ENCODE measurements at regions not wholly inside any gene's neighbourhood (a gene's known extent, or its start where the extent isn't known, plus 50 kb on each side); places are given as distances from the start of the nearest gene placed in this dataset.

- no peak for DNase-seq
- Histone ChIP-seq H3K36me3 (ENCODE audit: control insufficient read depth in 2 of 3, insufficient read depth in 3 of 3, low read length in 3 of 3) (no peaks in the 10 kb centered on the region), H3K27me3 (ENCODE audit: control insufficient read depth, insufficient read depth, low read length) (no peaks in the 10 kb centered on the region), H3K9ac (ENCODE audit: low read length in 3 of 3) (no peak overlapping the region), H3K4me1 (ENCODE audit: control insufficient read depth in 2 of 3, insufficient read depth in 2 of 3, low read depth in 1 of 3, low read length in 3 of 3) (no peaks in the 10 kb centered on the region), H3K4me3 (ENCODE audit: low read length in 3 of 3) (no peak overlapping the region), H3K27ac (ENCODE audit: low read depth in 2 of 2, low read length in 2 of 2) (no peak overlapping the region), H3K9me3 (ENCODE audit: control insufficient read depth in 2 of 3, insufficient read depth in 1 of 3, low read length in 3 of 3) (no peaks in the 10 kb centered on the region)
- no peak for FAIRE-seq
- no peak for TF ChIP-seq CTCF (IDR thresholded peaks at IDR 0.05; ENCODE audit: borderline replicate concordance, extremely low read depth, insufficient read depth)
- intact Hi-C loops (cut with DNase I) = no loop called here
Observed at GRCh38 chr10:25696013-25696708, 237.9 kb upstream of the MYO3A start.

- FAIRE-seq (no peak), DNase-seq (no peak)
- no peak for TF ChIP-seq CTCF (IDR thresholded peaks at IDR 0.05; ENCODE audit: borderline replicate concordance, extremely low read depth, insufficient read depth)
- Histone ChIP-seq H3K27me3 (ENCODE audit: control insufficient read depth, insufficient read depth, low read length) (no peaks in the 10 kb centered on the region), H3K36me3 (ENCODE audit: control insufficient read depth in 2 of 3, insufficient read depth in 3 of 3, low read length in 3 of 3) (no peaks in the 10 kb centered on the region), H3K27ac (ENCODE audit: low read depth in 2 of 2, low read length in 2 of 2) (no peak overlapping the region), H3K9ac (ENCODE audit: low read length in 3 of 3) (no peak overlapping the region), H3K9me3 (ENCODE audit: control insufficient read depth in 2 of 3, insufficient read depth in 1 of 3, low read length in 3 of 3) (no peaks in the 10 kb centered on the region), H3K4me3 (ENCODE audit: low read length in 3 of 3) (no peak overlapping the region), H3K4me1 (ENCODE audit: control insufficient read depth in 2 of 3, insufficient read depth in 2 of 3, low read depth in 1 of 3, low read length in 3 of 3) (no peaks in the 10 kb centered on the region)
- intact Hi-C loops (cut with DNase I) = no loop called here
Observed at GRCh38 chr10:25697412-25697811, 236.6 kb upstream of the MYO3A start.

GRCh38 chr10:25698638-25699037 is 235.4 kb upstream of the MYO3A start:
- Histone ChIP-seq H3K9me3 (ENCODE audit: control insufficient read depth in 2 of 3, insufficient read depth in 1 of 3, low read length in 3 of 3) (no peaks in the 10 kb centered on the region), H3K36me3 (ENCODE audit: control insufficient read depth in 2 of 3, insufficient read depth in 3 of 3, low read length in 3 of 3) (no peaks in the 10 kb centered on the region), H3K27me3 (ENCODE audit: control insufficient read depth, insufficient read depth, low read length) (no peaks in the 10 kb centered on the region), H3K9ac (ENCODE audit: low read length in 3 of 3) (no peak overlapping the region), H3K27ac (ENCODE audit: low read depth in 2 of 2, low read length in 2 of 2) (no peak overlapping the region), H3K4me1 (ENCODE audit: control insufficient read depth in 2 of 3, insufficient read depth in 2 of 3, low read depth in 1 of 3, low read length in 3 of 3) (no peaks in the 10 kb centered on the region), H3K4me3 (ENCODE audit: low read length in 3 of 3) (no peak overlapping the region)
- TF ChIP-seq CTCF (IDR thresholded peaks at IDR 0.05; ENCODE audit: borderline replicate concordance, extremely low read depth, insufficient read depth) = no peak
- DNase-seq (no peak), FAIRE-seq (no peak)
- intact Hi-C loops (cut with DNase I) = no loop called here

- no peaks in the 10 kb centered on the region for H3K9me3 ChIP-seq (ENCODE audit: control insufficient read depth in 2 of 3, insufficient read depth in 1 of 3, low read length in 3 of 3)
- no peak for TF ChIP-seq CTCF (IDR thresholded peaks at IDR 0.05; ENCODE audit: borderline replicate concordance, extremely low read depth, insufficient read depth)
- no peak overlapping the region for H3K27ac ChIP-seq (ENCODE audit: low read depth in 2 of 2, low read length in 2 of 2)
- H3K27me3 ChIP-seq (ENCODE audit: control insufficient read depth, insufficient read depth, low read length) = no peaks in the 10 kb centered on the region
- no peaks in the 10 kb centered on the region for H3K36me3 ChIP-seq (ENCODE audit: control insufficient read depth in 2 of 3, insufficient read depth in 3 of 3, low read length in 3 of 3)
- FAIRE-seq = no peak
- intact Hi-C loops (cut with DNase I) = no loop called here
- no peak overlapping the region for H3K4me3 ChIP-seq (ENCODE audit: low read length in 3 of 3)
- DNase-seq = no peak
- H3K4me1 ChIP-seq (ENCODE audit: control insufficient read depth in 2 of 3, insufficient read depth in 2 of 3, low read depth in 1 of 3, low read length in 3 of 3) = no peaks in the 10 kb centered on the region
- H3K9ac ChIP-seq (ENCODE audit: low read length in 3 of 3) = no peak overlapping the region
Observed at GRCh38 chr10:25699631-25700030, 234.4 kb upstream of the MYO3A start.

Measured in kidney (tissue), 13 donors.